Ascending aorta (tissue), 2 donors: ENCODE measurements at regions not wholly inside any gene's neighbourhood (a gene's known extent, or its start where the extent isn't known, plus 50 kb on each side); places are given as distances from the start of the nearest gene placed in this dataset.
A peak's percentile ranks its signal among the peaks of the same experiment; 100 is the strongest.

Experiments used
- DNase-seq, 2 donors: peaks; one replicate each; pipeline ENCODE4 v3.0.0-alpha.2; 2019; ENCODE audit warnings: low spot score in 2 of 2
- H3K27ac ChIP-seq, 2 donors: fragments of 200-600 bp; sonication (generic); one replicate each; pipeline ENCODE4 v1.5.1; 2016 to 2017; ENCODE audit warnings: mild to moderate bottlenecking in 1 of 2
- H3K27me3 ChIP-seq: fragments of 200-600 bp; sonication (generic); one replicate; pipeline ENCODE4 v1.5.1; 2017
- H3K36me3 ChIP-seq, 2 donors: fragments of 200-600 bp; sonication (generic); one replicate each; pipeline ENCODE4 v1.5.1; 2016
- H3K4me1 ChIP-seq, 2 donors: fragments of 200-600 bp; sonication (generic); one replicate each; pipeline ENCODE4 v1.5.1; 2016 to 2017; ENCODE audit warnings: mild to moderate bottlenecking in 1 of 2
- H3K4me3 ChIP-seq, 2 donors: fragments of 200-600 bp; sonication (generic); one replicate each; pipeline ENCODE4 v1.5.1; 2016 to 2017; ENCODE audit warnings: mild to moderate bottlenecking in 1 of 2
- H3K9me3 ChIP-seq, 2 donors: fragments of 200-600 bp; sonication (generic); one replicate each; pipeline ENCODE4 v1.5.1; 2016
- CTCF ChIP-seq, 3 experiments: fragments of 200-600 bp in 2 of 3; fragments of 450-650 bp in 1 of 3; sonication (generic) in 2 of 3; IDR thresholded peaks; one replicate each; pipeline ENCODE4 v1.5.1; 2016 to 2019; ENCODE audit warnings: antibody characterized with exemption in 3 of 3, mild to moderate bottlenecking in 1 of 3, moderate library complexity in 1 of 3
- intact Hi-C: fragments of 100-400 bp; cut with DNase I; formaldehyde crosslinking; loops from one replicate; pipeline ENCODE4 v1.15.1; 2023

- H3K27ac ChIP-seq: no peak overlapping the region
- no peaks in the 10 kb centered on the region for H3K4me1 ChIP-seq
- no peaks in the 10 kb centered on the region for H3K27me3 ChIP-seq
- no peaks in the 10 kb centered on the region for H3K36me3 ChIP-seq
- H3K9me3 ChIP-seq: no peaks in the 10 kb centered on the region
- intact Hi-C loops: loop anchor here (10.0 kb wide), 1 partner anchor 50 kb away; no protein-coding TSS in a partner anchor
- no peak overlapping the region for H3K4me3 ChIP-seq
- DNase-seq: peak in 1 of 2 donors; percentile 35
- no peak for TF ChIP-seq CTCF (IDR thresholded peaks at IDR 0.05)
These were observed 130.8 kb downstream of the PJA1 start for GRCh38 chrX:69034451-69034850.

- Histone ChIP-seq H3K4me1 (no peaks in the 10 kb centered on the region), H3K27ac (no peak overlapping the region), H3K4me3 (no peak overlapping the region), H3K36me3 (no peaks in the 10 kb centered on the region), H3K27me3 (no peaks in the 10 kb centered on the region), H3K9me3 (no peaks in the 10 kb centered on the region)
- intact Hi-C loops: loop anchor here (10.0 kb wide), 1 partner anchor 51 kb away; no protein-coding TSS in a partner anchor
- peak in 1 of 2 donors; percentile 49 for DNase-seq
- TF ChIP-seq CTCF (IDR thresholded peaks at IDR 0.05): no peak
These were observed 131.3 kb downstream of the PJA1 start for GRCh38 chrX:69033936-69034335.

- intact Hi-C loops: loop anchor here (10.0 kb wide), 1 partner anchor 52 kb away; no protein-coding TSS in a partner anchor
- DNase-seq: peak in 1 of 2 donors; percentile 19
- Histone ChIP-seq H3K27ac (no peak overlapping the region), H3K27me3 (no peaks in the 10 kb centered on the region), H3K36me3 (no peaks in the 10 kb centered on the region), H3K4me3 (no peak overlapping the region), H3K9me3 (no peaks in the 10 kb centered on the region), H3K4me1 (no peaks in the 10 kb centered on the region)
- TF ChIP-seq CTCF (IDR thresholded peaks at IDR 0.05): no peak
These were observed 132.7 kb downstream of the PJA1 start for GRCh38 chrX:69032601-69033000.

GRCh38 chrX:69031971-69032391 lies 133.3 kb downstream of the PJA1 start:
- Histone ChIP-seq H3K27me3 (no peaks in the 10 kb centered on the region), H3K27ac (no peak overlapping the region)
- DNase-seq: peak in 1 of 2 donors; percentile 5

GRCh38 chrX:69031181-69031580 lies 134.1 kb downstream of the PJA1 start:
- intact Hi-C loops: loop anchor here (10.0 kb wide), 1 partner anchor 54 kb away; no protein-coding TSS in a partner anchor
- TF ChIP-seq CTCF (IDR thresholded peaks at IDR 0.05): no peak
- peak in 1 of 2 donors; percentile 59 for DNase-seq

More at GRCh38 chrX:69031971-69032391, 133.3 kb downstream of the PJA1 start:
- Histone ChIP-seq H3K4me1 (no peaks in the 10 kb centered on the region), H3K36me3 (no peaks in the 10 kb centered on the region), H3K4me3 (no peak overlapping the region), H3K9me3 (no peaks in the 10 kb centered on the region)
- TF ChIP-seq CTCF (IDR thresholded peaks at IDR 0.05): no peak
- intact Hi-C loops: loop anchor here (10.0 kb wide), 1 partner anchor 53 kb away; no protein-coding TSS in a partner anchor

More at GRCh38 chrX:69031181-69031580, 134.1 kb downstream of the PJA1 start:
- Histone ChIP-seq H3K4me3 (no peak overlapping the region), H3K4me1 (no peaks in the 10 kb centered on the region), H3K36me3 (no peaks in the 10 kb centered on the region), H3K9me3 (no peaks in the 10 kb centered on the region), H3K27ac (no peak overlapping the region), H3K27me3 (no peaks in the 10 kb centered on the region)
